ENCODE measurements at regions not wholly inside any gene's neighbourhood (a gene's known extent, or its start where the extent isn't known, plus 50 kb on each side); places are given as distances from the start of the nearest gene placed in this dataset.

DNA sequence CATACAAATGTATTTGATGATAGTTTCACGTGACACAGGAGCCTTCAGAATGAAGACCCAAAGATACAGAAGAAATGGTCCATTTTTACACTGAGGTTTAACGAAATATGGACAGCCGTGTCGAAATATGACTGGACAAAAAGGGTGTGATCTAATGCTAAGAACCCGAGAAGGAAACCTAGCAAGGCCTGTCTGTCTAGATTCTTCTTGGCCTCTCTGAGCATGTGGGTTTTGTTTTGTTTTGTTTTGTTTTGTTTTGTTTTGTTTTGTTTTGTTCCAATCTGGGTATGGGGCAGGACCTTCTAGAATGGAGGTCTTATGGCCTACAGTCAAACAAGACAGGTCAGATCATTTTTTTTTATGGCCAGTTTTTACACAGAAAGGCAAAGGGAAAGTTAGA, 242.7 kb upstream of the STT3B start:
- Histone ChIP-seq H3K27ac (peak overlapping the region in 1 of 2 donors; percentile 53), H3K27me3 (no peaks in the 10 kb centered on the region), H3K9me3 (no peaks in the 10 kb centered on the region), H3K36me3 (no peaks in the 10 kb centered on the region), H3K4me1 (ENCODE audit: insufficient read depth) (peaks cover 9% of the 10 kb centered on the region), H3K4me3 (no peak overlapping the region)
- no peak for DNase-seq
- TF ChIP-seq POLR2A (IDR thresholded peaks at IDR 0.05) (no peak), EP300 (IDR thresholded peaks at IDR 0.05) (no peak)
- TF ChIP-seq, protein P1, sequence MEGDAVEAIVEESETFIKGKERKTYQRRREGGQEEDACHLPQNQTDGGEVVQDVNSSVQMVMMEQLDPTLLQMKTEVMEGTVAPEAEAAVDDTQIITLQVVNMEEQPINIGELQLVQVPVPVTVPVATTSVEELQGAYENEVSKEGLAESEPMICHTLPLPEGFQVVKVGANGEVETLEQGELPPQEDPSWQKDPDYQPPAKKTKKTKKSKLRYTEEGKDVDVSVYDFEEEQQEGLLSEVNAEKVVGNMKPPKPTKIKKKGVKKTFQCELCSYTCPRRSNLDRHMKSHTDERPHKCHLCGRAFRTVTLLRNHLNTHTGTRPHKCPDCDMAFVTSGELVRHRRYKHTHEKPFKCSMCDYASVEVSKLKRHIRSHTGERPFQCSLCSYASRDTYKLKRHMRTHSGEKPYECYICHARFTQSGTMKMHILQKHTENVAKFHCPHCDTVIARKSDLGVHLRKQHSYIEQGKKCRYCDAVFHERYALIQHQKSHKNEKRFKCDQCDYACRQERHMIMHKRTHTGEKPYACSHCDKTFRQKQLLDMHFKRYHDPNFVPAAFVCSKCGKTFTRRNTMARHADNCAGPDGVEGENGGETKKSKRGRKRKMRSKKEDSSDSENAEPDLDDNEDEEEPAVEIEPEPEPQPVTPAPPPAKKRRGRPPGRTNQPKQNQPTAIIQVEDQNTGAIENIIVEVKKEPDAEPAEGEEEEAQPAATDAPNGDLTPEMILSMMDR (IDR thresholded peaks at IDR 0.05): no peak
- 96 to 99% (median 97%) methylated on average over 5 of the region's 5 CpGs for WGBS, 3 donors
- intact Hi-C loops (cut with DNase I): no loop called here

DNA sequence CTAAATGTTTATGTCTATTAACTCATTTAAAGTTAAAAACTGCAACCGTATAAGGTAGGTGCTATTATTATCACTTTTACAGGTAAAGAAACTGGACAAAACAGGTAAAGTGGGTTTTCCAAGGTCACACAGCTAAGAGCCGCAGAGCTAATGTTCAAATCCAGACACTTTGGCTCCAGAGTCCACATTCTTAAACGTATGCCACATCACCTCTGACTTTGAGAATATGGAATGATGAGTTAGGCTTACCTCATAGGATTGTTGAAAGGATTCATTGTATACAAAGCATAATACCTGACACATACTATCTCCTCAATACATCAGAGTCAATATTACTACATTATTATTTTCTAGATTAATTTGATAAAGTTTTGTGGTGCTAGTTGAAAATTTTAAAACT, 240.9 kb upstream of the STT3B start:
- no peak overlapping the region for H3K27ac ChIP-seq
- WGBS, 3 donors: 93 to 98% (median 95%) methylated on average over 3 of the region's 3 CpGs
- intact Hi-C loops (cut with DNase I): no loop called here
- H3K36me3 ChIP-seq: no peaks in the 10 kb centered on the region
- DNase-seq: no peak
- no peaks in the 10 kb centered on the region for H3K27me3 ChIP-seq
- TF ChIP-seq EP300 (IDR thresholded peaks at IDR 0.05) (no peak), POLR2A (IDR thresholded peaks at IDR 0.05) (no peak)
- TF ChIP-seq, protein P1 (IDR thresholded peaks at IDR 0.05): no peak
- H3K4me1 ChIP-seq (ENCODE audit: insufficient read depth): peaks cover 9% of the 10 kb centered on the region
- no peaks in the 10 kb centered on the region for H3K9me3 ChIP-seq
- no peak overlapping the region for H3K4me3 ChIP-seq

DNA sequence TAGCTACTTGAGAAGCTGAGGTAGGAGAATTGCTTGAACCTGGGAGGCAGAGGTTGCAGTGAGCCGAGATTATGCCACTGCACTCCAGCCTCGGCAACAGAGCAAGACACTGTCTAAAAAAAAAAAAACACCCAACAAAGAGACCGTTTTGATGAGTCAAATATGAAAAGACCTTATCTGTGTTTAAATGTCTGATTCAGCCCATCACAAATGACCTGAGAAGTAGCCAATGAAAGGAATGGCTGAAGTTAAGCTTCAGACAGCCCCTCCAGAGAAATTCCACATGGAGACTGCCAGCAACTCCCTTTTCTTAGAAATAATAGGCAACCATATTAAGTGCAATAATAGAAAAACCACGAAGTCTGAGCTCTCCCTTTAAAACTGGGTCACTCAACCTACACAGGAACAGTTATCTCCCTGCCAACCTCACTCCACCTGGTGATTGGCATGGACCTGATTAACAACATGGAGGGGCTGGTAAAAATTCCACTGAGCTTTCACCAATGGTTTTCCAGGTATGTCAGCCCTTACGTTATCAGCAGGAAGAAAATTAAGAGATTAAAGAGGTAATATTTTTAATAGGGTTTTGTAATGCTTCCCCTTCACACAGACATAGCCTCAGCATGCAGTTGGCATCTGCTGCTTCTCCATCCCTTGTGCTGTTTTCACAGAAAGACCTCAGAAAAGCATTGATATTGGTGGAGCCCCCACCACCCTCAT, 238.1 kb upstream of the STT3B start:
- Histone ChIP-seq H3K36me3 (no peaks in the 10 kb centered on the region), H3K27ac (no peak overlapping the region), H3K27me3 (no peaks in the 10 kb centered on the region), H3K4me1 (ENCODE audit: insufficient read depth) (peaks cover 4% of the 10 kb centered on the region), H3K9me3 (no peaks in the 10 kb centered on the region), H3K4me3 (no peak overlapping the region)
- TF ChIP-seq EP300 (IDR thresholded peaks at IDR 0.05) (no peak), POLR2A (IDR thresholded peaks at IDR 0.05) (no peak)
- TF ChIP-seq, protein P1 (IDR thresholded peaks at IDR 0.05): no peak
- 30 to 38% (median 31%) methylated on average over 5 of the region's 5 CpGs for WGBS, 3 donors
- intact Hi-C loops (cut with DNase I): no loop called here
- no peak for DNase-seq

DNA sequence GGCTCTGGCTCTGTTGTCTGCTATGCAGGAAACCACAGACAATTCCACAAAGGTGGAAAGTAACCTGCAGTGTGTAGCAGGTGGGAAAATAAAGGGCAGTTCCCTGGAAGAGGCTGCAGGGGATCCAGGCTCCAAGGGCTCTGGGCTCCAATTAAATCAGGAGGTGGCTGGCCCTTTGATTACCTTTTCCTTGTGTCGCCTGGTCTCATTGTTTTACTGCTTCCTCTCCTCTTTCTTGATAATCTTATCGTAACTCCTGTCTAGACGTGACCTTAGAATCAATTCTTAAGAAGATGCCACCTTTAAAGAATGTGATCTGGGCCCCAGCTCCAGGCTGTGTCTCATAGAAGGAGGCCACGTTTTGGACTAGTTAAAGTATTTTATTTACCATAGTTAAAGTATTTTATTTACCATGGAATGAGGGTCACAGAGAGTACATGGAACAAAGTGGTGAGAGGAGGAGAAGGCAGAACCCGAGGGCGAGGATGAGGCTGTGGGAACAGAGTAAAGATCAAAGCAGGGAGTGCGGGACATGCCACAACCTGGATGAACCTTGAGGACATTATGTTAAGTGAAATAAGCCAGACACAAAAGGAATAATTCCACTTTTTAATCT, 237.5 kb upstream of the STT3B start:
- Histone ChIP-seq H3K4me1 (ENCODE audit: insufficient read depth) (peaks cover 2% of the 10 kb centered on the region), H3K4me3 (no peak overlapping the region), H3K27me3 (no peaks in the 10 kb centered on the region), H3K9me3 (no peaks in the 10 kb centered on the region), H3K27ac (no peak overlapping the region), H3K36me3 (no peaks in the 10 kb centered on the region)
- no peak for DNase-seq
- no peak for TF ChIP-seq EP300 (IDR thresholded peaks at IDR 0.05)
- TF ChIP-seq, protein P1 (IDR thresholded peaks at IDR 0.05): no peak
- no peak for TF ChIP-seq POLR2A (IDR thresholded peaks at IDR 0.05)
- 55 to 60% (median 59%) methylated on average over 7 of the region's 7 CpGs for WGBS, 3 donors
- intact Hi-C loops (cut with DNase I): no loop called here
